K562 (cell line): ENCODE measurements at regions not wholly inside any gene's neighbourhood (a gene's known extent, or its start where the extent isn't known, plus 50 kb on each side); places are given as distances from the start of the nearest gene placed in this dataset.
A peak's percentile ranks its signal among the peaks of the same experiment; 100 is the strongest.

ENCODE experiments used
- DDX20 ChIP-seq: fragments of 450-650 bp; IDR thresholded peaks from 2 replicates; pipeline ENCODE4 v1.6.1; 2016; ENCODE audit warnings: missing genetic modification characterization, low read depth, mild to moderate bottlenecking, missing compliant biosample characterization, moderate library complexity
- DPF2 ChIP-seq: fragments of 450-650 bp; IDR thresholded peaks from 2 replicates; pipeline ENCODE4 v1.6.1; 2016
- EP300 ChIP-seq: IDR thresholded peaks from 2 replicates; pipeline ENCODE4 v1.6.1; 2012; ENCODE audit warnings: low read length, improper control_type of control experiment
- ILK ChIP-seq: fragments of 450-650 bp; IDR thresholded peaks from 2 replicates; pipeline ENCODE4 v1.6.1; 2016; ENCODE audit warnings: missing genetic modification characterization, low read depth, mild to moderate bottlenecking, missing compliant biosample characterization, moderate library complexity, borderline replicate concordance
- SIX5 ChIP-seq, 2 experiments: IDR thresholded peaks; 2 replicates each; pipeline ENCODE4 v1.6.1; 2011; ENCODE audit warnings: low read length in 2 of 2, borderline replicate concordance in 1 of 2, low read depth in 1 of 2, mild to moderate bottlenecking in 1 of 2, moderate library complexity in 1 of 2; ENCODE audit not compliant: insufficient read depth in 1 of 2
- TRIM28 ChIP-seq: fragments of 450-650 bp; IDR thresholded peaks from 2 replicates; pipeline ENCODE4 v1.6.1; 2017
- ZKSCAN8 ChIP-seq: fragments of 200-800 bp; sonication (Bioruptor generic); IDR thresholded peaks from 2 replicates; pipeline ENCODE4 v1.6.1; 2016; ENCODE audit warnings: missing genetic modification characterization, missing compliant biosample characterization
- ZNF23 ChIP-seq: fragments of 250-450 bp; sonication (Bioruptor Pico); IDR thresholded peaks from 2 replicates; pipeline ENCODE4 v1.4.0; 2020; ENCODE audit warnings: mild to moderate bottlenecking
- ZNF253 ChIP-seq: fragments of 250-450 bp; sonication (Bioruptor Pico); conservative IDR thresholded peaks from 2 replicates; pipeline ENCODE4 v1.6.1; 2021; ENCODE audit warnings: mild to moderate bottlenecking
- ZNF507 ChIP-seq: conservative IDR thresholded peaks from 2 replicates; pipeline ENCODE4 v1.6.1; 2017; ENCODE audit warnings: missing genetic modification characterization, missing compliant biosample characterization
- TF ChIP-seq, protein P1 (sequence below): sonication (generic); formaldehyde crosslinking; IDR thresholded peaks from 2 replicates; pipeline ENCODE4 v1.8.0; 2022; ENCODE audit warnings: missing genetic modification reagents, mild to moderate bottlenecking, borderline replicate concordance
- TF ChIP-seq, protein P2 (sequence below), 2 experiments: fragments of 450-650 bp in 1 of 2; sonication (generic) in 1 of 2; formaldehyde crosslinking in 1 of 2; IDR thresholded peaks; 2 replicates each; pipeline versions ENCODE4 v1.7.1 to v1.9.0; 2016 to 2022; ENCODE audit warnings: inconsistent platforms in 1 of 2, mild to moderate bottlenecking in 1 of 2, missing genetic modification reagents in 1 of 2

DNA sequence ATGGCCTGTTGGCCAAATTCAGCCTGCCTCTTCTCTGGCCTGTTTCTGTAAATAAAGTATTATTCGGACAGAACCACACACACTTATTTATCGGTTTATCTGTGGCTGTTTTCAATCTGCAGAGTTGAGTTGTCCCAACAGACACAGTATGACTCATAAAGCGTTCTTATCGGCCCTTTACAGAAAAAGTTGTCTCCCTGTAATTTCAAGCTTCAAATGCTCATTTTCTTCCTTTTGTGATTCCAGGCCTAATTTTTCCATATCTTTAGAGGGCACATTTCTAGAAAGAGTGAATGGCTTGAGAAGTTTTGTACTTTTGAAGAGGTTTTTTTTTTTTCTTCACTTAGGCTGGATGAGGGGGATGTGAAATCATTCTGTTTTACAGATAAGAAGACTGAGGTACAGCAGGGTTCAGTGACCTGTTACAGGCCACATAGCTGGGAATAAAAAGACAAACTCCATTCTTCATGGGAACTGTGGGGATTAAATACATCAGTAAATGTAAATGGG, 440.9 kb downstream of the TSHZ3 start (continued):
- TF ChIP-seq, protein P1, sequence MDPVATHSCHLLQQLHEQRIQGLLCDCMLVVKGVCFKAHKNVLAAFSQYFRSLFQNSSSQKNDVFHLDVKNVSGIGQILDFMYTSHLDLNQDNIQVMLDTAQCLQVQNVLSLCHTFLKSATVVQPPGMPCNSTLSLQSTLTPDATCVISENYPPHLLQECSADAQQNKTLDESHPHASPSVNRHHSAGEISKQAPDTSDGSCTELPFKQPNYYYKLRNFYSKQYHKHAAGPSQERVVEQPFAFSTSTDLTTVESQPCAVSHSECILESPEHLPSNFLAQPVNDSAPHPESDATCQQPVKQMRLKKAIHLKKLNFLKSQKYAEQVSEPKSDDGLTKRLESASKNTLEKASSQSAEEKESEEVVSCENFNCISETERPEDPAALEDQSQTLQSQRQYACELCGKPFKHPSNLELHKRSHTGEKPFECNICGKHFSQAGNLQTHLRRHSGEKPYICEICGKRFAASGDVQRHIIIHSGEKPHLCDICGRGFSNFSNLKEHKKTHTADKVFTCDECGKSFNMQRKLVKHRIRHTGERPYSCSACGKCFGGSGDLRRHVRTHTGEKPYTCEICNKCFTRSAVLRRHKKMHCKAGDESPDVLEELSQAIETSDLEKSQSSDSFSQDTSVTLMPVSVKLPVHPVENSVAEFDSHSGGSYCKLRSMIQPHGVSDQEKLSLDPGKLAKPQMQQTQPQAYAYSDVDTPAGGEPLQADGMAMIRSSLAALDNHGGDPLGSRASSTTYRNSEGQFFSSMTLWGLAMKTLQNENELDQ (CRISPR knock-in tag), result no peak
- TF ChIP-seq ZNF23 (CRISPR knock-in tag) (no peak), ILK (no peak), ZKSCAN8 (peak; percentile 35; the same call in 1 of the 2 replicates), ZNF507 (tag) (no peak), EP300 (peak; percentile 55), ZNF253 (CRISPR knock-in tag) (no peak), DPF2 (peak; percentile 75; the same call in 1 of the 2 replicates), TRIM28 (no peak), SIX5 (IDR thresholded peaks at IDR 0.05; ENCODE audit: borderline replicate concordance in 1 of 2, insufficient read depth in 1 of 2, low read depth in 1 of 2, low read length in 2 of 2) (no peak), DDX20 (tag) (no peak)
- TF ChIP-seq, protein P2, sequence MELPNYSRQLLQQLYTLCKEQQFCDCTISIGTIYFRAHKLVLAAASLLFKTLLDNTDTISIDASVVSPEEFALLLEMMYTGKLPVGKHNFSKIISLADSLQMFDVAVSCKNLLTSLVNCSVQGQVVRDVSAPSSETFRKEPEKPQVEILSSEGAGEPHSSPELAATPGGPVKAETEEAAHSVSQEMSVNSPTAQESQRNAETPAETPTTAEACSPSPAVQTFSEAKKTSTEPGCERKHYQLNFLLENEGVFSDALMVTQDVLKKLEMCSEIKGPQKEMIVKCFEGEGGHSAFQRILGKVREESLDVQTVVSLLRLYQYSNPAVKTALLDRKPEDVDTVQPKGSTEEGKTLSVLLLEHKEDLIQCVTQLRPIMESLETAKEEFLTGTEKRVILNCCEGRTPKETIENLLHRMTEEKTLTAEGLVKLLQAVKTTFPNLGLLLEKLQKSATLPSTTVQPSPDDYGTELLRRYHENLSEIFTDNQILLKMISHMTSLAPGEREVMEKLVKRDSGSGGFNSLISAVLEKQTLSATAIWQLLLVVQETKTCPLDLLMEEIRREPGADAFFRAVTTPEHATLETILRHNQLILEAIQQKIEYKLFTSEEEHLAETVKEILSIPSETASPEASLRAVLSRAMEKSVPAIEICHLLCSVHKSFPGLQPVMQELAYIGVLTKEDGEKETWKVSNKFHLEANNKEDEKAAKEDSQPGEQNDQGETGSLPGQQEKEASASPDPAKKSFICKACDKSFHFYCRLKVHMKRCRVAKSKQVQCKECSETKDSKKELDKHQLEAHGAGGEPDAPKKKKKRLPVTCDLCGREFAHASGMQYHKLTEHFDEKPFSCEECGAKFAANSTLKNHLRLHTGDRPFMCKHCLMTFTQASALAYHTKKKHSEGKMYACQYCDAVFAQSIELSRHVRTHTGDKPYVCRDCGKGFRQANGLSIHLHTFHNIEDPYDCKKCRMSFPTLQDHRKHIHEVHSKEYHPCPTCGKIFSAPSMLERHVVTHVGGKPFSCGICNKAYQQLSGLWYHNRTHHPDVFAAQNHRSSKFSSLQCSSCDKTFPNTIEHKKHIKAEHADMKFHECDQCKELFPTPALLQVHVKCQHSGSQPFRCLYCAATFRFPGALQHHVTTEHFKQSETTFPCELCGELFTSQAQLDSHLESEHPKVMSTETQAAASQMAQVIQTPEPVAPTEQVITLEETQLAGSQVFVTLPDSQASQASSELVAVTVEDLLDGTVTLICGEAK (IDR thresholded peaks at IDR 0.05), result peak; percentile 95
- TF ChIP-seq, protein P2 (CRISPR knock-in tag; IDR thresholded peaks at IDR 0.05), result no peak; the same call in 1 of the 2 replicates
- TF ChIP-seq, all 486 proteins: peak for 50
